GM12892 (cell line): ENCODE measurements at regions not wholly inside any gene's neighbourhood (a gene's known extent, or its start where the extent isn't known, plus 50 kb on each side); places are given as distances from the start of the nearest gene placed in this dataset.

ENCODE experiments used
- POLR2A ChIP-seq: IDR thresholded peaks from 2 replicates; pipeline ENCODE4 v1.6.1; 2011; ENCODE audit warnings: low read depth, low read length, control low read depth
- POLR2AphosphoS5 ChIP-seq: IDR thresholded peaks from 2 replicates; pipeline ENCODE4 v1.6.1; 2011; ENCODE audit warnings: low read depth, low read length, control low read depth

DNA sequence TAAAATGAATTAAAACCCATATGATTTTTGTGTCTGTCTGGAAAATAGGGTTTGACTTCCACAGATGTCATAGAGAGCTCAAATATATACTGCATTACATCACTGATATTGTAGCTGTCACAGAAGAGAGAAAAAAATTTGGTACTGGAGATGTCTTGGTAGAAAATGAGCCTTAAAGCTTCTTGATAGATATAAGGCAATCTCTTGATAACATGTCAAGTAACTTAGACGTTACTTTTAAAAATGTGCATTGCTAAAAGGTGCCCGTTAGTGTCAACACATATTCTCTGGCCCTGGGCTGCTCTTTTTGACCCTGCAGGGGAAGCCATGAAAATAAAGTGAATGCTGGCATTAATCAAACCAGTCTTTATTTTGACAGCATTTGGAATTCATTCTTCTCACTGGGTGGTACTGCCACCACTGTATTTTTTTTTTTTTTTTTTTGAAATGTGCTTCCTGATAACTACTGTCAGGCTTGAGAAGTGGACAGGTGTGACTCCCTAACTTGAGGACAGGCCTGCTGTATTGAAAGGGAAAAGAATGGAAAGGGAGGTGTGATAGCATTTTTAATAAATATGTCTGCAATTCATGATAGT lies 53.0 kb upstream of the RAPGEF2 start:
- TF ChIP-seq POLR2A (no peak), POLR2AphosphoS5 (no peak)
